ENCODE measurements at regions not wholly inside any gene's neighbourhood (a gene's known extent, or its start where the extent isn't known, plus 50 kb on each side); places are given as distances from the start of the nearest gene placed in this dataset.

- TF ChIP-seq, protein P1, sequence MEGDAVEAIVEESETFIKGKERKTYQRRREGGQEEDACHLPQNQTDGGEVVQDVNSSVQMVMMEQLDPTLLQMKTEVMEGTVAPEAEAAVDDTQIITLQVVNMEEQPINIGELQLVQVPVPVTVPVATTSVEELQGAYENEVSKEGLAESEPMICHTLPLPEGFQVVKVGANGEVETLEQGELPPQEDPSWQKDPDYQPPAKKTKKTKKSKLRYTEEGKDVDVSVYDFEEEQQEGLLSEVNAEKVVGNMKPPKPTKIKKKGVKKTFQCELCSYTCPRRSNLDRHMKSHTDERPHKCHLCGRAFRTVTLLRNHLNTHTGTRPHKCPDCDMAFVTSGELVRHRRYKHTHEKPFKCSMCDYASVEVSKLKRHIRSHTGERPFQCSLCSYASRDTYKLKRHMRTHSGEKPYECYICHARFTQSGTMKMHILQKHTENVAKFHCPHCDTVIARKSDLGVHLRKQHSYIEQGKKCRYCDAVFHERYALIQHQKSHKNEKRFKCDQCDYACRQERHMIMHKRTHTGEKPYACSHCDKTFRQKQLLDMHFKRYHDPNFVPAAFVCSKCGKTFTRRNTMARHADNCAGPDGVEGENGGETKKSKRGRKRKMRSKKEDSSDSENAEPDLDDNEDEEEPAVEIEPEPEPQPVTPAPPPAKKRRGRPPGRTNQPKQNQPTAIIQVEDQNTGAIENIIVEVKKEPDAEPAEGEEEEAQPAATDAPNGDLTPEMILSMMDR (IDR thresholded peaks at IDR 0.05; ENCODE audit: low read depth, low read length, missing control alignments), result no peak
- no peak for DNase-seq (ENCODE audit: extremely low read depth, low read depth)
- no peak overlapping the region for H3K4me3 ChIP-seq (replicated peaks; ENCODE audit: low read depth, low read length)
These were observed 231.2 kb downstream of the NHLRC3 start for GRCh38 chr13:39269411-39269810.

DNA sequence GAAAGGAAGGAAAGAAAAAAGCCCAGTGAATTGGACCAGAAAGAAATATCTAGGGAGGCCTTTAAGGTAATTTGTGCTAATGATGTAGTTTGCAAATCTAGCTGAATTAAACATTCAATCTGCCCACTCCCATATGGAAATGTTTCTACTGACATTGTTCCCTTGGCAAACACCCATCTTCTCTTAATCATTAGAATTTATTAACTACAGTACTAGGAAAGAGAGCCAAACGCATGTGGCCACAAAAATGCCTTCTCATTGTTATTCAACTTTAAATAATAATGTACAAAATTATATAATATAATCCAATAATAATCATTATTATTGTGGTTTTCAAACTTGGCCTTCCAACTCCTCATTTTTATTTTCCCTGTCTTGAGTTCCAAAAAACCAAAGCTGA lies 234.7 kb downstream of the NHLRC3 start:
- TF ChIP-seq, protein P1 (IDR thresholded peaks at IDR 0.05; ENCODE audit: low read depth, low read length, missing control alignments), result no peak
- no peak for DNase-seq (ENCODE audit: extremely low read depth, low read depth)

GRCh38 chr13:39273953-39274738 lies 235.9 kb downstream of the NHLRC3 start:
- TF ChIP-seq, protein P1 (IDR thresholded peaks at IDR 0.05; ENCODE audit: low read depth, low read length, missing control alignments), result no peak
- DNase-seq (ENCODE audit: extremely low read depth, low read depth), result no peak

More for the DNA sequence above, 234.7 kb downstream of the NHLRC3 start:
- no peak overlapping the region for H3K4me3 ChIP-seq (replicated peaks; ENCODE audit: low read depth, low read length)

GRCh38 chr13:39274739-39275325 lies 236.6 kb downstream of the NHLRC3 start:
- DNase-seq (ENCODE audit: extremely low read depth, low read depth), result no peak
- TF ChIP-seq, protein P1 (IDR thresholded peaks at IDR 0.05; ENCODE audit: low read depth, low read length, missing control alignments), result no peak
- no peak overlapping the region for H3K4me3 ChIP-seq (replicated peaks; ENCODE audit: low read depth, low read length)

More at GRCh38 chr13:39273953-39274738, 235.9 kb downstream of the NHLRC3 start:
- no peak overlapping the region for H3K4me3 ChIP-seq (replicated peaks; ENCODE audit: low read depth, low read length)

- DNase-seq (ENCODE audit: extremely low read depth, low read depth), result no peak
- H3K4me3 ChIP-seq (replicated peaks; ENCODE audit: low read depth, low read length), result no peak overlapping the region
- TF ChIP-seq, protein P1 (IDR thresholded peaks at IDR 0.05; ENCODE audit: low read depth, low read length, missing control alignments), result no peak
These were observed 240.8 kb downstream of the NHLRC3 start for GRCh38 chr13:39279077-39279476.

DNA sequence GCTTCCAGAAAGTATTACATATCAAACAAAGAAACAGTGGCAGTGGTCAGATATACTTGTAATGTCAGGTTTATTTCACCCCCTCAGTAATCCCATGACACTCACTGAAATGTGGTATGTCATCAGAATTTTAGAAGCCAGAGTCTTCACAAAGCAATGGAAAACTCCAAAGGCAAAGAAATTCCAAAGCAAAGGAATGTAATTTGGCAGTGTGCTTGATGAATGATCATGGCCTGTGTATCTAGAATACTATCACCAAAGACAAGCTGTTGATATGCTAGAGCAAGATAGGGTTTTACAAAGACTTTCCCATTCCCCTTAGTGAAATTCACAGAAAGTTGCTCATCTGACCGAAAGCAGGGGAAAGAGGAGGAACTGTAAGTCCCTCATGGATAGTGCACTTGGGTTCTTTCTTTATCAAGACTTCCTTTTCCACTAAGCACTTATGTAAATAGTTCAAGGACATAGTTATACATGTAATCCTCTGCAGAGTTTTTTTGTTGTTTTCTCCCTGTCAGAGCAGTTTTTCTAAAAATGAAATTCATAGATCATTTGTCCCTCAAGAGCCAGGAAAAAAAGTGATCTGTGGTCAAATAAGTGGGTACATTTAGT lies 243.4 kb downstream of the NHLRC3 start:
- no peak overlapping the region for H3K4me3 ChIP-seq (replicated peaks; ENCODE audit: low read depth, low read length)
- TF ChIP-seq, protein P1 (IDR thresholded peaks at IDR 0.05; ENCODE audit: low read depth, low read length, missing control alignments), result no peak
- no peak for DNase-seq (ENCODE audit: extremely low read depth, low read depth)

All from HFF-Myc (cell line).